Nephron progenitor cell (in vitro differentiated cells): ENCODE measurements at regions not wholly inside any gene's neighbourhood (a gene's known extent, or its start where the extent isn't known, plus 50 kb on each side); places are given as distances from the start of the nearest gene placed in this dataset.
"Not testable (repeated sequence)": the region's sequence is repeated elsewhere in the genome, so short reads cannot be mapped to it uniquely, and the experiment has no call there.

ENCODE experiments used
- DNase-seq: peaks from one replicate; pipeline ENCODE4 v3.0.0; 2021
- H3K27ac Mint-ChIP-seq: 2 replicates; pipeline ENCODE4 v1.8.0; 2021; ENCODE audit warnings: mild to moderate bottlenecking, moderate library complexity, mixed read lengths
- H3K27me3 Mint-ChIP-seq: 2 replicates; pipeline ENCODE4 v1.8.0; 2021; ENCODE audit warnings: mild to moderate bottlenecking, low read depth, mixed read lengths; ENCODE audit not compliant: poor library complexity
- H3K36me3 Mint-ChIP-seq: 2 replicates; pipeline ENCODE4 v1.8.0; 2021; ENCODE audit warnings: low read depth, mixed read lengths
- H3K4me1 Mint-ChIP-seq: 2 replicates; pipeline ENCODE4 v1.8.0; 2021; ENCODE audit warnings: mixed read lengths
- H3K4me3 Mint-ChIP-seq: 2 replicates; pipeline ENCODE4 v1.8.0; 2021; ENCODE audit warnings: mild to moderate bottlenecking, moderate library complexity, mixed read lengths
- H3K9me3 Mint-ChIP-seq: 2 replicates; pipeline ENCODE4 v1.8.0; 2021; ENCODE audit warnings: mild to moderate bottlenecking, moderate library complexity, mixed read lengths
- CTCF ChIP-seq: fragments of 200-600 bp; sonication (generic); IDR thresholded peaks from 2 replicates; pipeline ENCODE4 v1.5.0; 2021; ENCODE audit warnings: antibody characterized with exemption

DNA sequence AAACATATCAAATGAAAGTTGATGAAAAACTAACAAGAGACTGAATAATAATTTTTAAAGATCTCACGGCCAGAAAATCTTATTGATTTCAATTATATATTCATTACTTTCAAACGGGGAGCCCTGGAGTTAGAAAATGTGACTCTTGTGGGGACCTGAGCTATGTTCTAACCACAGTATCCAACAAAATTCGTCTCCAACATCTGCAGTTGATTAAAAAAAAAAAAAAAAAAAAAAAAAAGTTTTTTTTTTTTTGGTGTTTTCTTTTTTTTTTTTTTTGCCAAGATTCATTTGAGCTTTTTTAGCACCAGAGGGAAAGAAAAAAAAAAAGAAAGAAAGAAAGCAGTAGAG lies 144.3 kb upstream of the PIK3R1 start:
- TF ChIP-seq CTCF = no peak
- no peak overlapping the region for H3K4me3 Mint-ChIP-seq
- H3K4me1 Mint-ChIP-seq = peaks cover 35% of the 10 kb centered on the region
- H3K27me3 Mint-ChIP-seq = peaks cover 9% of the 10 kb centered on the region
- no peak overlapping the region for H3K27ac Mint-ChIP-seq
- H3K9me3 Mint-ChIP-seq = peaks cover 15% of the 10 kb centered on the region
- no peaks in the 10 kb centered on the region for H3K36me3 Mint-ChIP-seq
- DNase-seq = no peak

GRCh38 chr5:68070591-68071281 lies 144.8 kb upstream of the PIK3R1 start:
- Mint-ChIP-seq H3K4me3 (no peak overlapping the region), H3K4me1 (peaks cover 35% of the 10 kb centered on the region), H3K36me3 (no peaks in the 10 kb centered on the region), H3K9me3 (peaks cover 20% of the 10 kb centered on the region), H3K27ac (no peak overlapping the region), H3K27me3 (peaks cover 7% of the 10 kb centered on the region)
- TF ChIP-seq CTCF = no peak
- no peak for DNase-seq

GRCh38 chr5:68067976-68068603 lies 147.5 kb upstream of the PIK3R1 start:
- no peak for TF ChIP-seq CTCF
- H3K27me3 Mint-ChIP-seq = peaks cover 3% of the 10 kb centered on the region
- DNase-seq = no peak
- H3K9me3 Mint-ChIP-seq = peaks cover 41% of the 10 kb centered on the region
- peaks cover 5% of the 10 kb centered on the region for H3K36me3 Mint-ChIP-seq
- no peak overlapping the region for H3K27ac Mint-ChIP-seq
- H3K4me3 Mint-ChIP-seq = no peak overlapping the region
- H3K4me1 Mint-ChIP-seq = peaks cover 18% of the 10 kb centered on the region

DNA sequence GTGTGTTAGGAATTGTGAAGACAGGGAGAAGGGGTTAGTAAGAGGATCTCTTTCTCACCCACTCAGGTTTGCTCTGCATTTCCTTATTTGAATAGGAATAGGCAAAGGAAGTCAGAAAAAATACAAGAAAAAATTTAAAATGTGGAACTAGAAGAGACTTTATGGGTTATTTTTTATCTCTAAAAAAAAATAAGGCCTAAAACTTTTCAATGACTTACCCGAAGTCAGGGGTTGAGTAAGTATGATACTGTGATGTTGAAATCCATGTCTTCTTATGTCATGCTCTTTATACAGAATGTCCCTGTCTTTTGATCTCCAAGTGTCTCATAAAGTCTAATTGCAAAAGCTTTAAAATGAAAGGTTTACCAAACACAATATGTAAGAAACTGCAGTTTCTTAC lies 148.3 kb upstream of the PIK3R1 start:
- Mint-ChIP-seq H3K9me3 (peaks cover 49% of the 10 kb centered on the region), H3K4me1 (peaks cover 16% of the 10 kb centered on the region), H3K4me3 (no peak overlapping the region), H3K27ac (no peak overlapping the region), H3K27me3 (peaks cover 3% of the 10 kb centered on the region), H3K36me3 (peaks cover 11% of the 10 kb centered on the region)
- no peak for DNase-seq
- TF ChIP-seq CTCF = no peak

- DNase-seq = no peak
These were observed 149.1 kb upstream of the PIK3R1 start for GRCh38 chr5:68066277-68066955.

GRCh38 chr5:68065321-68065720 lies 150.2 kb upstream of the PIK3R1 start:
- H3K4me3 Mint-ChIP-seq, H3K27ac Mint-ChIP-seq, H3K4me1 Mint-ChIP-seq, H3K27me3 Mint-ChIP-seq, DNase-seq: not testable (repeated sequence)
- Mint-ChIP-seq H3K36me3 (peaks cover 18% of the 10 kb centered on the region), H3K9me3 (peaks cover 64% of the 10 kb centered on the region)

More at GRCh38 chr5:68066277-68066955, 149.1 kb upstream of the PIK3R1 start:
- TF ChIP-seq CTCF = no peak
- peaks cover 12% of the 10 kb centered on the region for H3K36me3 Mint-ChIP-seq
- H3K27ac Mint-ChIP-seq = no peak overlapping the region
- H3K4me1 Mint-ChIP-seq = peaks cover 9% of the 10 kb centered on the region
- no peak overlapping the region for H3K4me3 Mint-ChIP-seq
- H3K9me3 Mint-ChIP-seq = peaks cover 53% of the 10 kb centered on the region
- H3K27me3 Mint-ChIP-seq = no peaks in the 10 kb centered on the region
